ENCODE measurements at regions not wholly inside any gene's neighbourhood (a gene's known extent, or its start where the extent isn't known, plus 50 kb on each side); places are given as distances from the start of the nearest gene placed in this dataset.

GRCh38 chr2:12514168-12514567 lies 202.6 kb upstream of the TRIB2 start:
- TF ChIP-seq FOSL1 (IDR thresholded peaks at IDR 0.05; ENCODE audit: low read depth) (no peak), POLR2AphosphoS5 (IDR thresholded peaks at IDR 0.05; ENCODE audit: low read depth, low read length) (no peak), SRF (IDR thresholded peaks at IDR 0.05; ENCODE audit: low read depth) (no peak), CTCF (IDR thresholded peaks at IDR 0.05 in 2 of 3, conservative IDR thresholded peaks at IDR 0.05 in 1 of 3; ENCODE audit: borderline replicate concordance in 1 of 3, insufficient read depth in 1 of 3, low read depth in 2 of 3, low read length in 2 of 3) (no peak), EZH2 (IDR thresholded peaks at IDR 0.05) (no peak)
